Testis (tissue), 2 donors: ENCODE measurements at regions not wholly inside any gene's neighbourhood (a gene's known extent, or its start where the extent isn't known, plus 50 kb on each side); places are given as distances from the start of the nearest gene placed in this dataset.

Experiments used
- CTCF ChIP-seq, 3 experiments: fragments of 450-650 bp in 2 of 3; fragments of 200-600 bp in 1 of 3; sonication (generic) in 1 of 3; IDR thresholded peaks; one replicate each; pipeline ENCODE4 v1.5.1; 2016 to 2019; ENCODE audit warnings: antibody characterized with exemption in 3 of 3, mild to moderate bottlenecking in 2 of 3, moderate library complexity in 1 of 3
- POLR2A ChIP-seq: fragments of 450-650 bp; IDR thresholded peaks from one replicate; pipeline ENCODE4 v1.6.1; 2017; ENCODE audit warnings: antibody characterized with exemption, mild to moderate bottlenecking, moderate library complexity

DNA sequence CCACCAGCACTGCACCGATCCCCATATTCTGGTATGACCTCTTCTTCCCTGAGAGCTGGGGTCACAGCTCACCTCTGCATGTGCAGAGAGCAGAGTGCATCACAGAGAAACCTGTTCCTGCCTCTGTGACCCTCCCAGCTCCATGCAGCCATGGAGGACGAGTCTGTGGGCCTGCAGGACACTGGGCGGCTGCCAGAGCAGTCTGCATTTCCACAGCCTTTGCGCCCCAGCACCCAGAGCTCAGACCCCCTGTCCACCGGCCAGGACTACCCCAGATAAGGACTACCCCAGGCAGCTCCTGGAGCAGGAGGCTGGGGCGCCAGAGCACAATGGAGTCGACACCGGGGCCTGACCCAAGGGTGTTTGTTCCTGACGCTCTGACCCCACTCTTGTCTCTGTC lies 308.1 kb upstream of the IRX1 start:
- TF ChIP-seq CTCF (IDR thresholded peaks at IDR 0.05): no peak
- TF ChIP-seq POLR2A: no peak
